ENCODE measurements at regions not wholly inside any gene's neighbourhood (a gene's known extent, or its start where the extent isn't known, plus 50 kb on each side); places are given as distances from the start of the nearest gene placed in this dataset.
"Not testable (repeated sequence)": the region's sequence is repeated elsewhere in the genome, so short reads cannot be mapped to it uniquely, and the experiment has no call there.

- no peaks in the 10 kb centered on the region for H3K9me3 ChIP-seq (ENCODE audit: control insufficient read depth, insufficient read depth, low read length)
- H3F3A ChIP-seq (ENCODE audit: control insufficient read depth, insufficient read depth) = no peaks in the 10 kb centered on the region
- H3K4me3 ChIP-seq (ENCODE audit: low read length) = no peak overlapping the region
- no peak overlapping the region for H3K4me2 ChIP-seq (ENCODE audit: low read length)
- H3K27ac ChIP-seq (ENCODE audit: low read depth, low read length) = no peak overlapping the region
- H3K9me2 ChIP-seq (replicated peaks; ENCODE audit: control insufficient read depth, low read length) = no peaks in the 10 kb centered on the region
- H4K20me1 ChIP-seq (ENCODE audit: control insufficient read depth, insufficient read depth, low read depth, low read length) = no peaks in the 10 kb centered on the region
- H3K36me3 ChIP-seq (ENCODE audit: control insufficient read depth, low read length) = no peaks in the 10 kb centered on the region
- H3K4me1 ChIP-seq (ENCODE audit: control insufficient read depth, low read length) = no peaks in the 10 kb centered on the region
- TF ChIP-seq EZH2phosphoT487 (IDR thresholded peaks at IDR 0.05; ENCODE audit: borderline replicate concordance, low read length) (no peak), CTCF (IDR thresholded peaks at IDR 0.05; ENCODE audit: low read depth, low read length, poor library complexity, severe bottlenecking) (no peak)
- H3K27me3 ChIP-seq (ENCODE audit: control insufficient read depth, low read length) = no peaks in the 10 kb centered on the region
- H3K79me2 ChIP-seq (ENCODE audit: control insufficient read depth, low read length) = no peaks in the 10 kb centered on the region
Measured at GRCh38 chr4:97305351-97305750, 837.9 kb downstream of the STPG2 start.

GRCh38 chr4:97309121-97309520 lies 834.2 kb downstream of the STPG2 start:
- H3K27ac ChIP-seq (ENCODE audit: low read depth, low read length) = no peak overlapping the region
- H3K4me2 ChIP-seq (ENCODE audit: low read length) = no peak overlapping the region
- H3K9me3 ChIP-seq (ENCODE audit: control insufficient read depth, insufficient read depth, low read length) = no peaks in the 10 kb centered on the region
- no peaks in the 10 kb centered on the region for H4K20me1 ChIP-seq (ENCODE audit: control insufficient read depth, insufficient read depth, low read depth, low read length)
- H3K4me1 ChIP-seq (ENCODE audit: control insufficient read depth, low read length) = no peaks in the 10 kb centered on the region
- TF ChIP-seq CTCF (IDR thresholded peaks at IDR 0.05; ENCODE audit: low read depth, low read length, poor library complexity, severe bottlenecking) (no peak), EZH2phosphoT487 (IDR thresholded peaks at IDR 0.05; ENCODE audit: borderline replicate concordance, low read length) (no peak)
- H3F3A ChIP-seq (ENCODE audit: control insufficient read depth, insufficient read depth) = no peaks in the 10 kb centered on the region
- no peak overlapping the region for H3K4me3 ChIP-seq (ENCODE audit: low read length)
- no peaks in the 10 kb centered on the region for H3K36me3 ChIP-seq (ENCODE audit: control insufficient read depth, low read length)
- H3K9me2 ChIP-seq (replicated peaks; ENCODE audit: control insufficient read depth, low read length) = no peaks in the 10 kb centered on the region
- H3K27me3 ChIP-seq (ENCODE audit: control insufficient read depth, low read length) = no peaks in the 10 kb centered on the region
- no peaks in the 10 kb centered on the region for H3K79me2 ChIP-seq (ENCODE audit: control insufficient read depth, low read length)

GRCh38 chr4:97317201-97317600 lies 826.1 kb downstream of the STPG2 start:
- H3F3A ChIP-seq (ENCODE audit: control insufficient read depth, insufficient read depth) = no peaks in the 10 kb centered on the region
- H3K36me3 ChIP-seq (ENCODE audit: control insufficient read depth, low read length) = no peaks in the 10 kb centered on the region
- TF ChIP-seq CTCF (IDR thresholded peaks at IDR 0.05; ENCODE audit: low read depth, low read length, poor library complexity, severe bottlenecking) (no peak), EZH2phosphoT487 (IDR thresholded peaks at IDR 0.05; ENCODE audit: borderline replicate concordance, low read length) (no peak)
- H3K4me1 ChIP-seq (ENCODE audit: control insufficient read depth, low read length) = no peaks in the 10 kb centered on the region
- no peak overlapping the region for H3K4me3 ChIP-seq (ENCODE audit: low read length)
- H3K9me3 ChIP-seq (ENCODE audit: control insufficient read depth, insufficient read depth, low read length) = no peaks in the 10 kb centered on the region
- no peaks in the 10 kb centered on the region for H3K27me3 ChIP-seq (ENCODE audit: control insufficient read depth, low read length)
- H3K27ac ChIP-seq (ENCODE audit: low read depth, low read length) = no peak overlapping the region
- no peaks in the 10 kb centered on the region for H4K20me1 ChIP-seq (ENCODE audit: control insufficient read depth, insufficient read depth, low read depth, low read length)
- H3K79me2 ChIP-seq (ENCODE audit: control insufficient read depth, low read length) = no peaks in the 10 kb centered on the region
- no peak overlapping the region for H3K4me2 ChIP-seq (ENCODE audit: low read length)
- no peaks in the 10 kb centered on the region for H3K9me2 ChIP-seq (replicated peaks; ENCODE audit: control insufficient read depth, low read length)

- Histone ChIP-seq H3K4me2 (ENCODE audit: low read length) (no peak overlapping the region), H3K9me3 (ENCODE audit: control insufficient read depth, insufficient read depth, low read length) (no peaks in the 10 kb centered on the region), H4K20me1 (ENCODE audit: control insufficient read depth, insufficient read depth, low read depth, low read length) (no peaks in the 10 kb centered on the region), H3K9me2 (replicated peaks; ENCODE audit: control insufficient read depth, low read length) (no peaks in the 10 kb centered on the region), H3K27me3 (ENCODE audit: control insufficient read depth, low read length) (no peaks in the 10 kb centered on the region), H3K36me3 (ENCODE audit: control insufficient read depth, low read length) (no peaks in the 10 kb centered on the region), H3K4me3 (ENCODE audit: low read length) (no peak overlapping the region), H3F3A (ENCODE audit: control insufficient read depth, insufficient read depth) (no peaks in the 10 kb centered on the region), H3K4me1 (ENCODE audit: control insufficient read depth, low read length) (no peaks in the 10 kb centered on the region), H3K79me2 (ENCODE audit: control insufficient read depth, low read length) (no peaks in the 10 kb centered on the region), H3K27ac (ENCODE audit: low read depth, low read length) (no peak overlapping the region)
- TF ChIP-seq EZH2phosphoT487 (IDR thresholded peaks at IDR 0.05; ENCODE audit: borderline replicate concordance, low read length) (no peak), CTCF (IDR thresholded peaks at IDR 0.05; ENCODE audit: low read depth, low read length, poor library complexity, severe bottlenecking) (no peak)
Measured at GRCh38 chr4:97317671-97318070, 825.6 kb downstream of the STPG2 start.

- not testable (repeated sequence) for H3F3A ChIP-seq (ENCODE audit: control insufficient read depth, insufficient read depth); H3K79me2 ChIP-seq (ENCODE audit: control insufficient read depth, low read length); H3K9me3 ChIP-seq (ENCODE audit: control insufficient read depth, insufficient read depth, low read length); H3K36me3 ChIP-seq (ENCODE audit: control insufficient read depth, low read length); H3K9me2 ChIP-seq (replicated peaks; ENCODE audit: control insufficient read depth, low read length); H3K27me3 ChIP-seq (ENCODE audit: control insufficient read depth, low read length); H3K4me2 ChIP-seq (ENCODE audit: low read length); H4K20me1 ChIP-seq (ENCODE audit: control insufficient read depth, insufficient read depth, low read depth, low read length); H3K4me3 ChIP-seq (ENCODE audit: low read length); H3K4me1 ChIP-seq (ENCODE audit: control insufficient read depth, low read length); H3K27ac ChIP-seq (ENCODE audit: low read depth, low read length)
Measured at GRCh38 chr4:97325751-97326150, 817.5 kb downstream of the STPG2 start.

Measured in DOHH2 (cell line).